GM23338 (cell line): ENCODE measurements at regions not wholly inside any gene's neighbourhood (a gene's known extent, or its start where the extent isn't known, plus 50 kb on each side); places are given as distances from the start of the nearest gene placed in this dataset.

Experiments
- CREB1 ChIP-seq: fragments of 250-450 bp; sonication (Bioruptor Pico); IDR thresholded peaks from 2 replicates; pipeline ENCODE4 v1.5.0; 2020; ENCODE audit warnings: low read depth, mild to moderate bottlenecking, moderate library complexity
- CTCF ChIP-seq, 2 experiments: fragments of 200-600 bp in 1 of 2; sonication (generic) in 1 of 2; conservative IDR thresholded peaks; 2 replicates each; pipeline versions ENCODE4 v1.5.1 to v1.6.1; 2016 to 2017; ENCODE audit warnings: antibody characterized with exemption in 2 of 2, low read depth in 2 of 2, mild to moderate bottlenecking in 2 of 2, moderate library complexity in 1 of 2
- EZH2 ChIP-seq: fragments of 200-600 bp; sonication (generic); IDR thresholded peaks from one replicate; pipeline ENCODE4 v1.8.0; 2017; ENCODE audit warnings: antibody characterized with exemption, mild to moderate bottlenecking, low read depth; ENCODE audit not compliant: unreplicated experiment
- EZH2phosphoT487 ChIP-seq: fragments of 200-600 bp; sonication (generic); IDR thresholded peaks from one replicate; pipeline ENCODE4 v1.8.1; 2018; ENCODE audit warnings: antibody characterized with exemption; ENCODE audit not compliant: unreplicated experiment
- JUNB ChIP-seq: IDR thresholded peaks from one replicate; pipeline ENCODE4 v1.6.1; 2016; ENCODE audit warnings: antibody characterized with exemption; ENCODE audit not compliant: unreplicated experiment
- POLR2AphosphoS5 ChIP-seq: IDR thresholded peaks from 2 replicates; pipeline ENCODE4 v1.6.1; 2016; ENCODE audit warnings: antibody characterized with exemption, low read depth
- TF ChIP-seq, protein P1 (sequence below): IDR thresholded peaks from one replicate; pipeline ENCODE4 v1.6.1; 2018; ENCODE audit warnings: antibody characterized with exemption; ENCODE audit not compliant: unreplicated experiment

GRCh38 chr9:28912621-28913020 lies 1339.3 kb upstream of the C9orf72 start:
- TF ChIP-seq CTCF (conservative IDR thresholded peaks at IDR 0.05; ENCODE audit: low read depth in 2 of 2) = no peak
- no peak for TF ChIP-seq POLR2AphosphoS5
- TF ChIP-seq EZH2 = no peak
- TF ChIP-seq, protein P1, sequence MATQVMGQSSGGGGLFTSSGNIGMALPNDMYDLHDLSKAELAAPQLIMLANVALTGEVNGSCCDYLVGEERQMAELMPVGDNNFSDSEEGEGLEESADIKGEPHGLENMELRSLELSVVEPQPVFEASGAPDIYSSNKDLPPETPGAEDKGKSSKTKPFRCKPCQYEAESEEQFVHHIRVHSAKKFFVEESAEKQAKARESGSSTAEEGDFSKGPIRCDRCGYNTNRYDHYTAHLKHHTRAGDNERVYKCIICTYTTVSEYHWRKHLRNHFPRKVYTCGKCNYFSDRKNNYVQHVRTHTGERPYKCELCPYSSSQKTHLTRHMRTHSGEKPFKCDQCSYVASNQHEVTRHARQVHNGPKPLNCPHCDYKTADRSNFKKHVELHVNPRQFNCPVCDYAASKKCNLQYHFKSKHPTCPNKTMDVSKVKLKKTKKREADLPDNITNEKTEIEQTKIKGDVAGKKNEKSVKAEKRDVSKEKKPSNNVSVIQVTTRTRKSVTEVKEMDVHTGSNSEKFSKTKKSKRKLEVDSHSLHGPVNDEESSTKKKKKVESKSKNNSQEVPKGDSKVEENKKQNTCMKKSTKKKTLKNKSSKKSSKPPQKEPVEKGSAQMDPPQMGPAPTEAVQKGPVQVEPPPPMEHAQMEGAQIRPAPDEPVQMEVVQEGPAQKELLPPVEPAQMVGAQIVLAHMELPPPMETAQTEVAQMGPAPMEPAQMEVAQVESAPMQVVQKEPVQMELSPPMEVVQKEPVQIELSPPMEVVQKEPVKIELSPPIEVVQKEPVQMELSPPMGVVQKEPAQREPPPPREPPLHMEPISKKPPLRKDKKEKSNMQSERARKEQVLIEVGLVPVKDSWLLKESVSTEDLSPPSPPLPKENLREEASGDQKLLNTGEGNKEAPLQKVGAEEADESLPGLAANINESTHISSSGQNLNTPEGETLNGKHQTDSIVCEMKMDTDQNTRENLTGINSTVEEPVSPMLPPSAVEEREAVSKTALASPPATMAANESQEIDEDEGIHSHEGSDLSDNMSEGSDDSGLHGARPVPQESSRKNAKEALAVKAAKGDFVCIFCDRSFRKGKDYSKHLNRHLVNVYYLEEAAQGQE = no peak
- TF ChIP-seq CREB1 (CRISPR knock-in tag) = no peak
- no peak for TF ChIP-seq EZH2phosphoT487
- no peak for TF ChIP-seq JUNB
